ENCODE measurements at regions not wholly inside any gene's neighbourhood (a gene's known extent, or its start where the extent isn't known, plus 50 kb on each side); places are given as distances from the start of the nearest gene placed in this dataset.

DNA sequence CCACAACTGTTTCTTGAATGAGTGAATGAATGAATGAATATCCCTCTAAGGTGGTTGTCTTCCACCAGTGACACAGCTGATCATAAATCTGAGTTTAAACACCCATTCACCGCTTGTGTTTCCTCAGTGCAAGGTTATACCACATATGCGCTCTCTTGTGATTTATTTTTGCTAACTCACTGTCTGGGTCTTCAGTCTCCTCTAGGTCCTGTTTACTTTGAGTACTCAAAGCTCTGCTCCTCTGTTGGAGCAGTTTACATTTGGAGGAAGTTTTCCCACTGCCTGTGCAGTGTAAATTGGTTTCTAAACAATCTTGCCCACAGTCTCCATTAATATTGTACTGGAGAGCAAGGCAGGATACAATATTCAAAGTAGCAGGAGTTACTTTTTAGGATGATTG, 212.6 kb upstream of the JADE1 start:
- Histone ChIP-seq H3K27ac (no peak overlapping the region), H3K36me3 (no peaks in the 10 kb centered on the region), H3K27me3 (no peaks in the 10 kb centered on the region), H3K4me1 (peaks cover 22% of the 10 kb centered on the region), H3K9me3 (no peaks in the 10 kb centered on the region), H3K4me3 (no peak overlapping the region)
- TF ChIP-seq EP300 (IDR thresholded peaks at IDR 0.05), result no peak
- DNase-seq (ENCODE audit: low spot score in 2 of 2), result no peak
- 85% methylated on average over 2 of the region's 2 CpGs for WGBS

GRCh38 chr4:128596115-128596514, 213.4 kb upstream of the JADE1 start:
- Histone ChIP-seq H3K36me3 (no peaks in the 10 kb centered on the region), H3K4me3 (no peak overlapping the region), H3K27me3 (no peaks in the 10 kb centered on the region), H3K4me1 (peaks cover 22% of the 10 kb centered on the region), H3K27ac (no peak overlapping the region), H3K9me3 (no peaks in the 10 kb centered on the region)
- 64% methylated on average over 5 of the region's 5 CpGs for WGBS
- DNase-seq (ENCODE audit: low spot score in 2 of 2), result no peak
- TF ChIP-seq POLR2AphosphoS5 (IDR thresholded peaks at IDR 0.05) (no peak), POLR2A (IDR thresholded peaks at IDR 0.05) (no peak), CTCF (IDR thresholded peaks at IDR 0.05) (no peak), EP300 (IDR thresholded peaks at IDR 0.05) (no peak)

GRCh38 chr4:128591482-128591881, 218.0 kb upstream of the JADE1 start:
- DNase-seq (ENCODE audit: low spot score in 2 of 2), result no peak
- 57% methylated on average over 9 of the region's 9 CpGs for WGBS
- Histone ChIP-seq H3K27me3 (no peaks in the 10 kb centered on the region), H3K4me1 (no peaks in the 10 kb centered on the region), H3K9me3 (no peaks in the 10 kb centered on the region), H3K27ac (no peak overlapping the region), H3K36me3 (no peaks in the 10 kb centered on the region), H3K4me3 (no peak overlapping the region)
- TF ChIP-seq CTCF (IDR thresholded peaks at IDR 0.05) (no peak), POLR2AphosphoS5 (IDR thresholded peaks at IDR 0.05) (no peak), POLR2A (IDR thresholded peaks at IDR 0.05) (no peak), EP300 (IDR thresholded peaks at IDR 0.05) (no peak)

DNA sequence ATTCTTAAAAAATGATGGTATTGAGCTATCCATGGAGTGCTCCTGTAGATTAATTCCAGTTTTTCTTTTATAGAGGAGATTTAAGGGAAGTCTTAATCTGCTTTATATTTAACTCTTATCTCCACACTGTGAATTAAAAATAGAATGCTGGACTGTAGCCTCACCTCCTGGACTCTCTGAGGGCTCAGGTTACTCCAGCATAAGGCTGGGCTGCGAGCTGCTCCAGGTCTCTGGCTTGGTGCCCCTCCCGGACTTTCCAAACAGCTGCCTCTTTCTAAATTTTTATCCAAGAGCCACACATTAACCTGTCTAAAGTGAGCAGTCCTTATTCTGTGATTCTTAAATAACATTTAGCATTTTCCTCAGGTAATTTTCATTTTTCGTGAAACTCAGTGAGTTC, 218.7 kb upstream of the JADE1 start:
- no peaks in the 10 kb centered on the region for H3K9me3 ChIP-seq
- H3K27ac ChIP-seq, result no peak overlapping the region
- H3K4me1 ChIP-seq, result no peaks in the 10 kb centered on the region
- no peak overlapping the region for H3K4me3 ChIP-seq
- no peaks in the 10 kb centered on the region for H3K36me3 ChIP-seq
- WGBS, result 71% methylated on average over 3 of the region's 3 CpGs
- TF ChIP-seq POLR2AphosphoS5 (IDR thresholded peaks at IDR 0.05) (no peak), EP300 (IDR thresholded peaks at IDR 0.05) (no peak), POLR2A (IDR thresholded peaks at IDR 0.05) (no peak)
- DNase-seq (ENCODE audit: low spot score in 2 of 2), result no peak
- H3K27me3 ChIP-seq, result no peaks in the 10 kb centered on the region

DNA sequence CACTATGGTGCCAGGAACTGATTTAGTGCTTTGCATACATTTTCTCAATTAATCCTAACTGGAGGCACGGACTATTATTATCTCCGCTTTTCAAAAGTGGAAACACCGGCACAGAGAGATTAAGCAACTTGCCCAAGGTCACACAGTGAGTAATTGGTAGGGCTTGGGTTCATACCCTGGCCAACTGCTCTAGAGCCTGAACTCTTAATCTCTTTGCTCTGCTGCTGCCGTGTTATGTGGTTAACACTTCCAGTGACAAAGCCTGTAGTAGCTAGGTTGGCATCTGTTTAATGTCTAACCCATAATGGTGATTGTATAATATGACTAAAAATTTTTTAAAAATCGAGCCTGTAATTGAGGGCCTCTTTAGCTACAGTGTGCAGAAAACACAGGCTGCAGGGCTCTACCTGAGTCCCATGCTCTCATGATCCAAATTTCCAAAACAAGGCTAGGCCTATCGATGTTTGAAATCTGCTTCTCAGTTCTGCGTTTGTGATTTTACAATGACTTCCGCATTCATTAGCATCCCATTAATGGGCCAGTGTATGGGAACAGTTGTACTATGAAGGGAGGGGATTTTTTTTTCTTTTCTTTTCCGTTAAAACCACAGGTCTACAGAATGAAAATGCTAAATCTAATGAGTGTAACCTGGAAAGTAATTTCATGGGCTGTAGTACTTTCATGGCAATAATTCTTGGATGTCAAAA, 219.3 kb upstream of the JADE1 start:
- TF ChIP-seq EP300 (IDR thresholded peaks at IDR 0.05) (no peak), CTCF (IDR thresholded peaks at IDR 0.05) (no peak), POLR2AphosphoS5 (IDR thresholded peaks at IDR 0.05) (no peak), POLR2A (IDR thresholded peaks at IDR 0.05) (no peak)

DNA sequence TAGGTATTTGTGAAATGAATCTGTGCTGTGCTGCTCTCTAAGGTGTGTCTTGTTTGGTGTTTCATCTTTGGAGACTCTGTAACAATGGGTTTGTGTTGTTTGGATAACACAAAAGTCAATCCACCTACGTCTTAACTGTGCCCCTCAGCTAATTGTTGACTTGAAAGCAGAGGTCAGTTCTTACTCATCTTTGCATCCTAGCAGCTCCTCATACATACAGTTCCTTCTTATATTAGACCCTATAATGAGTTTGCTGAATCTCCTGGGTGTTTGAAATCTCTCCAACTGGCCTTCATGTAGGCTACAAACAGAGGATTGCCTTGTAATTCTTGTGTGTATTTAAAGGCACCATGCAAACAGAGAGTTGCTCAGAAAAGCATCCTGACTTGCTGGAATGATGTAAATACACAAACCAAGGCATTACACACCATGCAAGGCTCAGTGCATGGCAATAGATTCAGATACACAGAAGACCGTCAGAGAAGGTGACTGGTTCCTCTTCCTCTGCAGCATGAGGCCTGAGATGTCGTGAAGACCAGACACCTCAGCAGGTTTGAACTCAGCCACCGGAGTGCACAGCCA, 220.0 kb upstream of the JADE1 start:
- H3K9me3 ChIP-seq, result no peaks in the 10 kb centered on the region
- WGBS, result 86% methylated on average over 3 of the region's 4 CpGs
- H3K36me3 ChIP-seq, result no peaks in the 10 kb centered on the region
- H3K27ac ChIP-seq, result no peak overlapping the region
- TF ChIP-seq EP300 (IDR thresholded peaks at IDR 0.05) (no peak), POLR2AphosphoS5 (IDR thresholded peaks at IDR 0.05) (no peak), CTCF (IDR thresholded peaks at IDR 0.05) (no peak), POLR2A (IDR thresholded peaks at IDR 0.05) (no peak)
- H3K4me3 ChIP-seq, result no peak overlapping the region
- H3K27me3 ChIP-seq, result no peaks in the 10 kb centered on the region
- DNase-seq (ENCODE audit: low spot score in 2 of 2), result no peak
- no peaks in the 10 kb centered on the region for H3K4me1 ChIP-seq

More for the DNA sequence above, 219.3 kb upstream of the JADE1 start:
- Histone ChIP-seq H3K4me1 (no peaks in the 10 kb centered on the region), H3K36me3 (no peaks in the 10 kb centered on the region), H3K4me3 (no peak overlapping the region), H3K27ac (no peak overlapping the region), H3K9me3 (no peaks in the 10 kb centered on the region), H3K27me3 (no peaks in the 10 kb centered on the region)
- 85% methylated on average over 9 of the region's 9 CpGs for WGBS
- no peak for DNase-seq (ENCODE audit: low spot score in 2 of 2)

Data from suprapubic skin (tissue), 4 donors.